Fibroblast of pulmonary artery (primary cell): ENCODE measurements at regions not wholly inside any gene's neighbourhood (a gene's known extent, or its start where the extent isn't known, plus 50 kb on each side); places are given as distances from the start of the nearest gene placed in this dataset.

ENCODE experiments used
- DNase-seq: peaks from one replicate; pipeline ENCODE4 v3.0.0-alpha.2; 2010; ENCODE audit warnings: low read depth
- H3K4me3 ChIP-seq: replicated peaks from 2 replicates; pipeline ENCODE4 v1.5.1; 2011; ENCODE audit warnings: low read depth, mild to moderate bottlenecking, control low read depth, low read length, moderate library complexity
- CTCF ChIP-seq: IDR thresholded peaks from 2 replicates; pipeline ENCODE4 v1.5.1; 2011; ENCODE audit warnings: mild to moderate bottlenecking, control low read depth, low read length, inconsistent platforms; ENCODE audit errors: missing control alignments

DNA sequence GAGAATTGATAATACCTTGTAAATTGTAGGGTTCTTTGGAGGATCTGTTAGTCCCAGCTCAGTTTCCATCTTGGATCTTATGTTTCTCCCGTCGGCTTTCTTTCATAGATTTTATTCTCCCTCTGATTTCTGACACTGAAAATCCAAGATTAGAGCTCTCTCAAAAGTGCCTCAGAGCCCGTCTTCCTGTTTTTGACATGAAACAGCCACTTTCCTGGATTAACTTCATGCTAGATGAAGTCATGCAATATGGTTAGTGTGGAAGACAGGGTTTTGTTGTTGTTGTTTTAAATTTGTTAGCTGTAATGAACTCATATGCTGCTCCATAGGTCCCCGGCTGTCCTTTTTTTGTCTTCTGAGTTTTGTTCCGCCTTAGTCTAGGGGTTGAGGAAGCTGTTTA, 51.6 kb upstream of the ZFR start:
- no peak for DNase-seq
- no peak for TF ChIP-seq CTCF
- H3K4me3 ChIP-seq, result no peak overlapping the region

- no peak for TF ChIP-seq CTCF
- DNase-seq, result no peak
- no peak overlapping the region for H3K4me3 ChIP-seq
Measured at GRCh38 chr5:32494827-32495226, 50.3 kb upstream of the ZFR start.
